ENCODE measurements at regions not wholly inside any gene's neighbourhood (a gene's known extent, or its start where the extent isn't known, plus 50 kb on each side); places are given as distances from the start of the nearest gene placed in this dataset.
"Not testable (repeated sequence)": the region's sequence is repeated elsewhere in the genome, so short reads cannot be mapped to it uniquely, and the experiment has no call there.

DNA sequence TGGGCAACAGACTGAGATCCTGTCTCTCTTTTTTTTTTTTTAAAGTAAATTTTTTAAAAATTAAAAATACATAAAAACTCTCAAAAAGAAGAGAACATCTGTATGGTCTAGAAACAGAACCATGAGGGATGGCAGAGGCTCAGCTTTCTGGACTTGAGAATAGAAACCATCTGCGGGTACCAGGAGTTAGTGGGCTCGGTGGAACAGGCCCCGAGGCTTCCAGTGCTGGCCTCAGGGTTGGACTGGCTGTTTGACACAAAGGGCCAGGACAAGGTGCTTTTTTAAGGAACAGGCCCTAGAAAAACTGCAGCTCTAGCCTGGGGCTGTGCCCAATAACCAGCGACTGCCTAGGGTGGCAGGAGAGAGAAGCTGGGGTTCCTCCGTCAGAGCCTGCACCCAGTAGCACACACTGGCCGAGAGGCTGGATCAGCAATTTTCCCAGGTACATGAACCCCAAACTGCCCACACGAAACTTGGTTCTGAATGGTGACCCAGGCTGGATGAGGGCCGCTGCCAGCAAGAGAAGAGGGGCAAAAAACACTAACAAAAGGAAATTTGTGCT lies 131.0 kb upstream of the OLIG3 start:
- no peak for DNase-seq

DNA sequence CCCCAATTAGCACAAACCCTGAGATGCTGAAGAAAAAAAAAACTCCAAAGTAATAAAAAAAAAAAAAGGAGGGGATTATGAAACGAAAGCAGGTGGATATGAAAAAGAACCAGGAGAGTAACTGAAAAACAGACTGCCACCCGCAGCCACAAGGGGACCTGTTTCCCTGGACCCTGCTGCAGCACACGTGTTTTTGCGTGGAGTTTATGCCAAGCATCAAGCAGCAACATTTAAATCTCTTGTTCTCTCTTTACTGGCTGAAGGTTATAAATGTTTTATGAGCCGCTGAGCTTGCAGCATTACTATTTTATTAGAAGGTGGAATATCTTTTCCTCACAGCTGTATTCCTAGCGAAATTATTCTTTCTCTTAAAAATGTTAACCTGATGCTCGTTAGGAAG lies 131.6 kb upstream of the OLIG3 start:
- no peak for DNase-seq

GRCh38 chr6:137630666-137631065 lies 136.5 kb upstream of the OLIG3 start:
- DNase-seq = no peak

DNA sequence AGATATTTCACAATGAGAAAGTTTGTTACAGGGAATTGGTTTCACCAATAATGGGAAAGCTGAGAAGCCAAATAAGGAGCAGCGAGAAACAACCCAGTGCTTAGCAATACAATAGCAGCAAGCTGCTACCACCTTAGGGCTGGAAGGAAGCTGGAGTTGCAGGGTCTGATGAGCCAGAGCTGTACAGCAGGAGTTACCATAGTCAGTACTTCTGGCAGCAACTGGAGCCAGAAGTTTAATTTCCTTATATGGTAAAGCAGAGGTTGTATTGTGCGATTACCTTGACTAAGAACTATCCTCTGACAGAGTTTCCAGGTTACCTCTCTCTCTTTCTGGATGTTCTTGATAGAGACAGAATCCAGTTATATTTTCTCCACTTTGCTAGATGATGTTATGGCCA lies 137.1 kb upstream of the OLIG3 start:
- DNase-seq = no peak

DNA sequence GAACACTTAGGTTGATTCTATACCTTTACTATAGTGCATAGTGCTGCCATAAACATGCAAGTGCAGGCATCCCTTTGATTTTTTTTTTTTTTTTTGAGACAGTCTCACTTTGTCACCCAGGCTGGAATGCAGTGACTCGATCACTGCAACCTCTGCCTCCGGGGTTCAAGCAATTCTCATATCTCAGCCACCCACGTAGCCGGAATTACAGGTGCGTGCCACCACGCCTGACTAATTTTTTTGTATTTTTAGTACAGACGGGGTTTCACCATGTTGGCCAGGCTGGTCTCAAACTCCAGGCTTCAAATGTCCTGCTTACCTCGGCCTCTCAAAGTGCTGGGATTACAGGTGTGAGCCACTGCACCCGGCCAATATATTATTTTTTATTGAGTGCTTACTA lies 140.0 kb upstream of the OLIG3 start:
- DNase-seq = not testable (repeated sequence)

- DNase-seq = no peak
These were observed 142.9 kb upstream of the OLIG3 start for GRCh38 chr6:137637121-137637520.

- DNase-seq = no peak
These were observed 144.9 kb upstream of the OLIG3 start for GRCh38 chr6:137638926-137639706.

DNA sequence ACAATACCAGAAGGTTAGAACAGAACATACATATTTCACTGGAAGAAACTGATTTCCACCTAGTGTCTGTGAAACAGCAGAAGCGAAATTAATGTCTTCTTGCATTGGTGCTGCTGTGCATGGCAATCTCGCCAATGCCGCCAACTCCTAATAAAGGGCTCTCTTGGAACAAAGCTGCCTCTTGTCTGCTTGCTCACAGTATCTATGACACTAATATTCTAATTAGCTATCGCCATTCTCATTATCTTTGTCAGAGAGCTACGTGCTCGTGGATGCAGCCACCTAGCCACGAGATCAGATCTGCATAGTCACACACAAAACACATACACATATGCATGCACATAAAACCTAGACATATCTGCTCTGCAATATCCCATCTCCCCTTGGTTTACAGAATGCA lies 145.9 kb upstream of the OLIG3 start:
- DNase-seq = no peak

- DNase-seq = peak; percentile 21
These were observed 147.4 kb upstream of the OLIG3 start for GRCh38 chr6:137641474-137642077.

- DNase-seq = not testable (repeated sequence)
These were observed 149.0 kb upstream of the OLIG3 start for GRCh38 chr6:137643210-137643609.

DNA sequence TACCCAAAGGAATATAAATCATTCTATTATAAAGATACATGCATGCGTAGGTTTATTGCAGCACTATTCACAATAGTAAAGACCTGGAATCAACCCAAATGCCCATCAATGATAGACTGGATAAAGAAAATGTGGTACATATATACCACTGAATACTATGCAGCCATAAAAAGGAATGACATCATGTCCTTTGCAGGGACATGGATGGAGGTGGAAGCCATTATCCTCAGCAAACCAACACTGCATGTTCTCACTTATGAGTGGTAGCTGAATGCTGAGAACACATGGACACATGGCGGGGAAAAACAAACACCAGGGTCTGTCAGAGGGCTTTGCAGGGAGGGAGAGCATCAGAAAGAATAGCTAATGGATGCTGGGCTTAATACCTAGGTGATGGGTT lies 149.4 kb upstream of the OLIG3 start:
- not testable (repeated sequence) for DNase-seq

GRCh38 chr6:137645850-137646249 lies 151.7 kb upstream of the OLIG3 start:
- DNase-seq = no peak

DNA sequence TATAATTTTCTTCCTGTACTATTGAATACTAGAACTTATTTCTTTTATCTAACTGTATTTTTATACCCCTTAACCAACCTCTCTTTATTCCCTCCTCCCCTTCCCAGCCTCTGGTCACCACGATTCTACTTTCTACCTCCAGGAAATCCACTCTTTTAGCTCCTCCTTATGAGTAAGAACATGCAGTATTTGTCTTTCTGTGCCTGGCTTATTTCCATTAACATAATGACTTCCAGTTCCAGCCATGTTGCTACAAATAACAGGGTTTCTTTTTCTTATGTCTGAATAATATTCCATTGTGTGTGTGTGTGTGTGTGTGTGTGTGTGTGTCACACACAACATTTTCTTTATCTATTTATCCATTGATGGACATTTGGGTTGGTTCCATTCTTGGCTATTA lies 152.3 kb upstream of the OLIG3 start:
- DNase-seq = no peak

DNA sequence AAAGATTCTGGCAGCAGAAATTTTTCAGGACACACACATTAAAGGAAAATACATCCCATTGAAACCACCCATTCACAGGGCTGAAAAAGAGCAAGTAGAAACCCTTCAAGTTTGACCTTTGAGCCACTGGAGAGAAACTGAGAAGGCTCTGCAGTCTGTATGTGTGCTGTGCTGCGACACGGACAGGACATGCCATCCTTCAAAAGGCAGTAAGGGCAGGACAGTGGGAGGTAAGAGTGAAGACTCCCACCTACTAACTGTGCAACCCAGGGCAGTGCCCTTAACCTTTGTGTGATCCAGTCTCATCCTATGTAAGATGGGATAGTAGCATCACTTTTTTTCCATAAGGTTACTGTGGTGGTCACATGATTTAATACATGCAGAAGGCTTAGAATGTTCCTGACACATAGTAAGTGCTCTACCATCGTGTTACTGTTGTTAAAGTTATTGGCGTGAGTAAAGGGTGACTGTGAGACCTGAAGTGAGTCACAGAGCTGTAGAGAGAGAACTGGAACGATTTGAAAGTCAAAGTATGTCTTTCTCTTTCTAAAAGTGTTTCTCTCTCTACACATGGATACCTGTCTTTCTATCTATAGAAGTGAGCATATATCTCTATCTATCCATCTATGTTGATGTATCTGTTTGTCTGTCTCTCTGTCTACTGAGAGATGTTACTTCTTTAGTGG lies 153.7 kb upstream of the OLIG3 start:
- DNase-seq = no peak

DNA sequence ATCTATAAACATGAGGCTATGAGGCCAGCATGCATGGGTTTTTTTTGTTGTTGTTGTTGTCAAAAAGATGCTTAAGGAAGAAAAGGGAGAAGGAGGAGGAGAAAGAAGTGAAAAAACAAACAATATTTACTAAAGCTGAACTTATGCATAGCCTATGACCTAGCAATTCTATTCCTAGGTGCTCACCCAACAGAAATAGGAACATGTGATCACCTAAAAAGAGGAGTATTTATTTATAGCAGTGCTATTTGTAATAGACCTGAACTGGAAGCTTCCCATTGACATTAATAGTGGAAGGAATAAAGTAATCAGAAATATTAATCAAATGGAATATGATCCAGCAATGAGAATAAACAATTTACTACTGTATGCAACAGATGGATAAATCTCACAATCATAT lies 156.5 kb upstream of the OLIG3 start:
- no peak for DNase-seq

DNA sequence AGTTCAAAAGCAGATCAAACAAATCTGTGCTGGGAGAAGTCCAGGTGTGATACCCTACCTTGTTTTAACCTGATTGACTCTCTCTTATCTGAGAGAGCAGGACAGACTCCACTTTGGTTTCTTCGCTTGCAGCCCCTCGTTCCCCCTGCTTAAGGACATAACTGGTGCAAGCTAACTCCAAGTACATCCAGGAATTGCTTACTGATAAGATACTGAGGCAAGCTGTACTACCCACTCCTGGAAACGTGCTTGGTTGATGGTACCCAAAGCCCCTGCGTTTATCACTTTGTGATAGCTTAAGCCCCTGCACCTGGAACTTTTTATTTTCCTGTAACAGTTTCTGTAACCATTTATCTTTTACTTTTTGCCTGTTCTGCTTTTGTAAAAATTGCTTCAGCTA lies 157.0 kb upstream of the OLIG3 start:
- DNase-seq = no peak

GRCh38 chr6:137651591-137652335 lies 157.6 kb upstream of the OLIG3 start:
- DNase-seq = no peak

DNA sequence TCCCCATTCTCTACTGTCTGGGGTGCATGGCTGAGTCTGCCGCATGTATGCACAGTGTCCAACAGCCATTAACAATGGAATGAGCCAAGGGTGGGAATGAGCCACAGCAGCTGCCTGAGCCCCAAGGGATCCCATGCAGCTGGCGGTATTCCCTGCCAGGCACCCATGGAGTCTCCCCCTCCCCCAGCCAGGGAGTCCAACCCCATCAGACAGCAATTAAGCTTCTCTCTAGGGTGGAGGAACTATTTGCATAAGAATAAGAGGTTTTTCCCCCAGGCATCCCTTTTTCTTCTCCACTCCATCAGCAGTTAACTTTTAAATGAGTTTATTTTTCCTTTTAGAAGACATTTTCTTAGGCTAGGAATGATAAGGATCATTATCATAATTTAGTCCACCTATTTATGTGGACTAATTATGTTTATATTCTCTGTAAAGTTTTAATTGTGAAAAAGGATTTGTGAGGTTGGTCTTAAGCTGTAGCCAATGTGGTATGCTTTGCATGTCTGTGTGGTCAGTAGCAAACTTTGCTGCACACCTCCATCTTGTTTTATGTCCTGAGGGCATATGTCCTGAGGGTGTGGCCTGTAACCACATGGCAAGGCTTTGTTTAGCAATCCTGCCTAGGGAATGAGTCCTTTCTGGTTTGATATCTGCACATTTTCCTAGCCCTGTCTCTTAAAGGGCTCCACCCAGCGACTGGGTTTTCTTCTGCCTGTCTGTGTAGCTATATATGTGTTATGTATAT lies 158.9 kb upstream of the OLIG3 start:
- no peak for DNase-seq

- DNase-seq = no peak
These were observed 159.5 kb upstream of the OLIG3 start for GRCh38 chr6:137653706-137654059.

- DNase-seq = no peak
These were observed 160.3 kb upstream of the OLIG3 start for GRCh38 chr6:137654365-137654981.

DNA sequence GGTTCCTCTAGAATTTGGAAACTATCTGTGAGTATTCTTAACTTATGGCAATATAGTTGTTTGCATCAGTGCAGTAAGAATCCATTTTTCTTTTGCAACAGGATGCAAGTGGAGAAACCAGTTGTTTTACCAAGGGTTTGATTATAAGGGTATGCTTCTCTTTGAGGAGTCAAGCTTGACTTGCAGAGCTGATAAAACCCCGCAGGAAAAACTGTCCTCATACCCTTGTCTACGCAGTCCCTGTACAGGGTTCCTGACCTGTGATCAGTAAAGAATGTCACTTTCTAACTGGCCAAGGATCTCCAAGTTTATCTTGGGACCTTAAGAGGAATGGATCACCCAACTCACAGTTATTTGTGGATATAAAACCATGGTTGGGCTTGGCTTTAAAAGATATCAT lies 161.1 kb upstream of the OLIG3 start:
- DNase-seq = no peak

- no peak for DNase-seq
These were observed 162.5 kb upstream of the OLIG3 start for GRCh38 chr6:137656735-137657134.
